GM12875 (cell line): ENCODE measurements at regions not wholly inside any gene's neighbourhood (a gene's known extent, or its start where the extent isn't known, plus 50 kb on each side); places are given as distances from the start of the nearest gene placed in this dataset.
"Not testable (repeated sequence)": the region's sequence is repeated elsewhere in the genome, so short reads cannot be mapped to it uniquely, and the experiment has no call there.

ENCODE experiments used
- H3K4me3 ChIP-seq: one replicate; pipeline ENCODE4 v1.5.1; 2011; ENCODE audit warnings: low read depth, low read length, control low read depth
- TF ChIP-seq, protein P1 (sequence below): IDR thresholded peaks from 2 replicates; pipeline ENCODE4 v1.5.1; 2011; ENCODE audit warnings: low read depth, mild to moderate bottlenecking, control low read depth, inconsistent platforms, low read length, moderate library complexity, borderline replicate concordance; ENCODE audit not compliant: insufficient read depth

DNA sequence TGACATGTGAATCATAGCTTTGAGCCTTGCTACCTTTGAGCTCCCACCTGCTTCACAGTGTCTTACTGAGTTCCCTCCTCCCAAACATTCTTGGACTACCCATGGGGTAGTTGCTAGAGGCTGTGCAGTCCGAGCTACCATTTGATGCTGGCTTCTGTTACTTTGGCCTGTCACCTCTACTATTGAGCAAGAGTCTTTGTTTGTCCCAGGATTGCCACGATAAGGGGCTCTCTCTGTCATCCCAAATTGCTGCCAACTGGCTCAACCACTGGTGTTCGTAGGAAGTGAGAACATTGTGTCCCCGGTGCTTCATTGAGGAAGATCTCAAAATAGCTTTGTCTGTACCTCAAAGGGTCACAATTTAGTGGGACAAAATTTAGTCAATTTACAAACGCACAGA is 59.1 kb upstream of the PAX8 start:
- no peak overlapping the region for H3K4me3 ChIP-seq
- TF ChIP-seq, protein P1, sequence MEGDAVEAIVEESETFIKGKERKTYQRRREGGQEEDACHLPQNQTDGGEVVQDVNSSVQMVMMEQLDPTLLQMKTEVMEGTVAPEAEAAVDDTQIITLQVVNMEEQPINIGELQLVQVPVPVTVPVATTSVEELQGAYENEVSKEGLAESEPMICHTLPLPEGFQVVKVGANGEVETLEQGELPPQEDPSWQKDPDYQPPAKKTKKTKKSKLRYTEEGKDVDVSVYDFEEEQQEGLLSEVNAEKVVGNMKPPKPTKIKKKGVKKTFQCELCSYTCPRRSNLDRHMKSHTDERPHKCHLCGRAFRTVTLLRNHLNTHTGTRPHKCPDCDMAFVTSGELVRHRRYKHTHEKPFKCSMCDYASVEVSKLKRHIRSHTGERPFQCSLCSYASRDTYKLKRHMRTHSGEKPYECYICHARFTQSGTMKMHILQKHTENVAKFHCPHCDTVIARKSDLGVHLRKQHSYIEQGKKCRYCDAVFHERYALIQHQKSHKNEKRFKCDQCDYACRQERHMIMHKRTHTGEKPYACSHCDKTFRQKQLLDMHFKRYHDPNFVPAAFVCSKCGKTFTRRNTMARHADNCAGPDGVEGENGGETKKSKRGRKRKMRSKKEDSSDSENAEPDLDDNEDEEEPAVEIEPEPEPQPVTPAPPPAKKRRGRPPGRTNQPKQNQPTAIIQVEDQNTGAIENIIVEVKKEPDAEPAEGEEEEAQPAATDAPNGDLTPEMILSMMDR = no peak

DNA sequence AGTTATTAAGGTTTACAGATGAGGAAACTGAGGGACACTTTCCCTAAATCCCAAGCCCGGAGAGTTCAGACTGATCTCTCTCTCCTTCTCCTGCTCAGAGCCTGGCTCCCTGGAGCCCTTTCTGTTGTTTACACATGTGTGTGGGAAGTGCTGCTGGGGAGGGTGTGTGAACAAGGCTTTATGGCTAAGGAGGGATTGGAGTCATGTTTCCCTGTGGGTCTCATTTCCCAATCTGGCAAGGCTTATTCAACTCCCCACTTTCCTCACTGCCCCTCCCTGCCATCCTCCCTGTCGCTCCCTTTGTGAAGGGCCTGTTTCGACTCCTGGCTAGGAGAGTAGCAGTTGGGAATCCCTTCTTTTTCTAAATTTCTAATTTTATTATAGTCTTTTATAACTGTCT is 57.3 kb upstream of the PAX8 start:
- H3K4me3 ChIP-seq = not testable (repeated sequence)

DNA sequence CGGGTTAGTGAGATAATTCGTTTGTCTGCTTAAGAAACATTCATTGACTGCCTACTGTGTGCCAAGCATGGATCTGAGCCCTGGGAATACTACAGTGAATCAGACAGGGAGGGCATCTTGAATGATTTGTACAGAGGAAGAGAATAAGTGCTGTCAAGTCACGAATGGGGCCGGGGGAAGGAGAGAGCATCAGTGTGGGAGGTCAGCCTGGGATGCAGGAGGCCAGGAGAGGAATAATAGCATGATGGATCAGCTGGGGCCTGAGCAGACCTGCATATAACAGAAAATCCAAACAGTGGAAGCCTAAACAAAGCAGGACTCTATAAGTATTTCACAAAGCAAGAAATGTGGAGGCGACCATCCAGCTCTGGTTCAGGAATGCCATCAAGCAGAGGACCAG is 55.4 kb upstream of the PAX8 start:
- no peak overlapping the region for H3K4me3 ChIP-seq
- TF ChIP-seq, protein P1 = no peak

DNA sequence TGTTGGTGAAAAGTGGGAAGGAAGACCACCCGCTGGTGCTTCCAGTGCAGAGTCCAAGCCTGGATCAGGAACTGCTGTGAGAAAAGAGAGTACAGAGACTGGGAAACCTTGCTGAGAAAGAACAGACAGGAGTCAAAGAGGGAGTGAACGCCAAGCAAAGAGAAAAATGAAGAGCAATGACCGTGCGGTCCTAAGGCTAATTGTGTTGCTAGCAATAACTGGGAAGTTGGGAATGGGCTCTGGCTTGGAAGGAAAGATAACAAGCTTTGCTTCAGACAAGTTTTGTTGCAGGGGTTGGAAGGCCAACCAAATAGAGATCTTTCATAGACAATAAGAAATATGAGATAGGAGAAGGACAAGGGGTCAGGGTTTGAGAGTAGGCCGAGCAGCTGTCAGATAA is 55.0 kb upstream of the PAX8 start:
- not testable (repeated sequence) for H3K4me3 ChIP-seq

DNA sequence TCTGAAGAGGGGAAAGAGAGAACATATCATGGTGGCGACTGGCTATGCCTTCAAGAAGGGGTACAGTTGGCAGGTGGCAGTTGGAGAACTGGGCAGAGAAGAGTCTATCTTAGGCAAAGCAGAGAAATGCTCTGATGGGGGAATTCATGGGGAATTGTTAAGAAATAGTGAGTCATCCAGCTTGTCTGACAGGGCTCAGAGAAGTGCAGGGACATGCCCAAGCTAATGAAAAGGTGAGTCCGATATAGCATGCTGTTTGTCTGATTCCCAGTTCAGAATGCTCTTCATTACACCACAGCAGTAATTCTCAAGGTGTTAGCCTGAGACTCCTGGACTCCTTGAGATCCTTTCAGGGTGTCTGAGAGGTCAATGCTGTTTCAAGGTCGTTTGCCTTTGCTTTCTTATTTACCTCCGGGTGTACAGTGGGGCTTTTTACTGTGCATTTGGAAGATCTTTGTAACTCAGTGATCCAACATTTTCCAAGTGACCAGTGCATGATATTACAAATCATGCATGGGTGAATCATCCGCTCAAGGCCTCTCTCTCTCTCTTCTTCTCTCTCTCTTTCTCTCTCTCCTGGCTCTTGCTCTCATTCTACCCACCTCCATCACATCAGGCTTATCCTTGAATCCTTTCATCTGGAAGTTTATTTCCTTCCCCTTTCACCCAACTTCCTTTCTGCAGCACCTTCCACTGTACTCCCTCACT is 51.5 kb upstream of the PAX8 start:
- H3K4me3 ChIP-seq = not testable (repeated sequence)

DNA sequence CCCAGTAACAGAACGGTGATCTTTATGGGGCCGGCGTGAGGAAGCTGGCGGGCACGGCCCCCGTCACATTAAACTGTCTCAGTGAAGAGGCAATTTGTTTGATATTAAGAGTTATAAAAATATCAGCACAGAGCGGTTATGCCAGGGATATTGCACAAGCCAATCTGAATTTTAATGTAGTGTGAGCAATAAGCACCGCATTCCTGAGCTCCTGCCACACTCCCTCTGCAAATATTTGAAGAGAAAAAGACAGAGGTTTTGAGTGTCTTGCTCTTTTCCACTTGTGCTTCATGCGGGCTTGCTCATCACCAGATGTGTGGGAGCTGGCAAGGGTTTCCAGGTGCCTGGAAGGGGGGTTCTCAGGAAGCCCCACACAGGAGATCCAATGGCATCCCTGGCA is 50.3 kb upstream of the PAX8 start:
- not testable (repeated sequence) for H3K4me3 ChIP-seq

DNA sequence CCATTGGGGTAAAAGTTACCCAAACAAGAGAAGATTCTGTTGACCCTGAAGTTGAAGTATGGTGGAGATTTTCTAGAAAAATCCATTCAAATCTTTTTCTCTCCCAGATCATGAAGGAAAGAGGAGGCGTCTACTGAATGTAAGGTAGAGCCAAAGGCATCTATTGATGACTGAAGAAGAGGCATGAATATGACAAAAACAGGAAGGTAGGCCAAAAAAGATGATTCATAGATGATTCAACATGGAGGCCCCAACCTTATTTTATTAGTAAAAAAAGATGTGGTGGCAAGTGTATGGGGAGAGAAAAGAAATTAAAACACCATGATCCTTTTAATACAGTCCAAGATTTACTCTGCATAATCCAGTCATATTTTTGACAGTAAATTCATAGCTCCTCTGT is 49.9 kb upstream of the PAX8 start:
- H3K4me3 ChIP-seq = not testable (repeated sequence)
